Tibial nerve (tissue), 4 donors: ENCODE measurements at regions not wholly inside any gene's neighbourhood (a gene's known extent, or its start where the extent isn't known, plus 50 kb on each side); places are given as distances from the start of the nearest gene placed in this dataset.

Experiments
- CTCF ChIP-seq, 5 experiments: fragments of 200-600 bp in 3 of 5; fragments of 450-650 bp in 2 of 5; sonication (generic) in 3 of 5; IDR thresholded peaks; one replicate each; pipeline ENCODE4 v1.5.1; 2016 to 2019; ENCODE audit warnings: antibody characterized with exemption in 5 of 5, mild to moderate bottlenecking in 3 of 5, moderate library complexity in 2 of 5
- EP300 ChIP-seq, 2 donors: sonication (generic); formaldehyde crosslinking; IDR thresholded peaks; one replicate each; pipeline ENCODE4 v1.6.1; 2017; ENCODE audit warnings: antibody characterized with exemption in 2 of 2, mild to moderate bottlenecking in 1 of 2
- POLR2A ChIP-seq, 2 donors: fragments of 450-650 bp; IDR thresholded peaks; one replicate each; pipeline ENCODE4 v1.6.1; 2017; ENCODE audit warnings: antibody characterized with exemption in 2 of 2, mild to moderate bottlenecking in 2 of 2, moderate library complexity in 2 of 2

GRCh38 chr13:47628666-47629065, 372.4 kb downstream of the SUCLA2 start:
- TF ChIP-seq CTCF (IDR thresholded peaks at IDR 0.05) (no peak), POLR2A (IDR thresholded peaks at IDR 0.05) (no peak), EP300 (IDR thresholded peaks at IDR 0.05) (no peak)
